Prostate gland (tissue), 2 donors: ENCODE measurements at regions not wholly inside any gene's neighbourhood (a gene's known extent, or its start where the extent isn't known, plus 50 kb on each side); places are given as distances from the start of the nearest gene placed in this dataset.

Source experiments
- DNase-seq: peaks from one replicate; pipeline ENCODE4 v3.0.0-alpha.2; 2019; ENCODE audit warnings: low spot score
- H3K27ac ChIP-seq, 2 donors: fragments of 200-600 bp; sonication (generic); 2 replicates each; pipeline ENCODE4 v1.5.1; 2017 to 2019
- H3K27me3 ChIP-seq: fragments of 200-600 bp; sonication (generic); replicated peaks from 2 replicates; pipeline ENCODE4 v1.5.1; 2019; ENCODE audit not compliant: insufficient read depth
- H3K36me3 ChIP-seq, 2 donors: fragments of 200-600 bp; sonication (generic); 1 replicate in 1 of 2; 2 replicates in 1 of 2; pipeline versions ENCODE4 v1.5.1 to v1.8.1; 2017 to 2019
- H3K4me1 ChIP-seq: fragments of 200-600 bp; sonication (generic); replicated peaks from 2 replicates; pipeline ENCODE4 v1.5.1; 2019
- H3K4me3 ChIP-seq, 2 donors: fragments of 200-600 bp; sonication (generic); 2 replicates each; pipeline ENCODE4 v1.5.1; 2017 to 2019
- H3K9me3 ChIP-seq: fragments of 200-600 bp; sonication (generic); 2 replicates; pipeline ENCODE4 v1.5.1; 2017
- CTCF ChIP-seq, 4 experiments: fragments of 200-600 bp in 2 of 4; fragments of 450-650 bp in 2 of 4; sonication (generic) in 2 of 4; IDR thresholded peaks; 1 replicate in 3 of 4; 2 replicates in 1 of 4; pipeline ENCODE4 v1.5.1; 2016 to 2019; ENCODE audit warnings: antibody characterized with exemption in 4 of 4, mild to moderate bottlenecking in 2 of 4, moderate library complexity in 2 of 4
- POLR2A ChIP-seq: fragments of 450-650 bp; IDR thresholded peaks from one replicate; pipeline ENCODE4 v1.6.1; 2016; ENCODE audit warnings: antibody characterized with exemption, mild to moderate bottlenecking
- POLR2AphosphoS5 ChIP-seq: sonication (generic); formaldehyde crosslinking; IDR thresholded peaks from one replicate; pipeline ENCODE4 v1.6.1; 2017; ENCODE audit warnings: antibody characterized with exemption
- WGBS: methylation state at CpG from one replicate; pipeline ENCODE4 v1.1.5; 2018; 5-methylcytosine and 5-hydroxymethylcytosine counted together
- intact Hi-C: fragments of 100-400 bp; cut with DNase I; formaldehyde crosslinking; loops from one replicate; pipeline ENCODE4 v1.14.2; 2022

DNA sequence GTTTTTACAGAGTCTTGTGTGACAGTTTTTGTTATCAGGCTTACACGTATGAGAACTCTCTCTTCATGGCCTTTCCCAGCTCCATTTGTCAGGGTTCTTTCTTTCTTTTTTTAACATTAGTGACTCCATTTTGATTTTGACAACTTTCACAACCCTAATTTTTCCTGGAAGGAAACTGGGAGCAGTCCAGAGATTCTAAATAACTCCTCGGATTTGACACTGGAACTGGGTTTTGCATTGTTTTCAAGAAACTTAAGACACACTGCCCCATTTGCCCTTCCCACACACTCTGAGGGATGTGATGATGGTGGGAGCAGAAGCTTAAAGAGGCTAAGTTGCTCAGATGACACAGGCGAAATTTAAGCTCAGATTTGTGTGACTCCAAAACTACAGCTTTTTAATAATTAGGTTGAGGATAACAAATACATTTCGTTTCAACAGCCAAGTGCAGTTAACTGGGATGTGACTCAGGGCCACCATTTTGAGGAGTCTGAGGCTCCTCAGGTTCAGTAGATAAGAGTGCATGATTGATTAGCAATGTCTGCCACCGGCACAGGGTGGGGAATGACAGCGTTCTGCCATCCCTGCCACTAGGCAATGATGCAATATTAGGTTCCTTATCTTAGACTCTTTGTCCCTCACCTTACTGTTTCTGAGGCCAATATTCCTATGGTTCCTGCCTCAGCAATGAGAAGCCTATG is 95.1 kb upstream of the ATP1A1 start:
- Histone ChIP-seq H3K4me3 (no peak overlapping the region), H3K36me3 (no peaks in the 10 kb centered on the region), H3K27ac (no peak overlapping the region), H3K9me3 (no peaks in the 10 kb centered on the region), H3K4me1 (no peaks in the 10 kb centered on the region), H3K27me3 (no peaks in the 10 kb centered on the region)
- no peak for DNase-seq
- intact Hi-C loops = no loop called here
- TF ChIP-seq POLR2A = no peak
- no peak for TF ChIP-seq POLR2AphosphoS5
- TF ChIP-seq CTCF (IDR thresholded peaks at IDR 0.05) = no peak
- 79% methylated on average over 6 of the region's 6 CpGs for WGBS

DNA sequence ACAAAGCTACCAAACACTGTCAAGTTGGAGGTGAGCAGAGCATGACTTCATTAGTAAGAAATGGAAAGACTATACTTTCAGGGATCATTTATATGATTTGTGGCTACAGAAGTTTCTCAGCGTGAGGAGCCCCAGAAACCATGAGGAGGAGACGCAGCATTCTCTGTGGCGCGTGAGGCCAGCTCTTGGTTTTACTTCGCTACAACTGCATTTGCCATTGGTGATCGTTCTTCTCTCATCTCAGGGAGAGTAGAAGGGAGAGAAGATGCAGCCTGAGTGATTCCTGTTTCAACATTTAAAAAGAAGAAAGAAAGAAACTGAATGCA is 94.5 kb upstream of the ATP1A1 start:
- Histone ChIP-seq H3K4me3 (no peak overlapping the region), H3K27me3 (no peaks in the 10 kb centered on the region), H3K36me3 (no peaks in the 10 kb centered on the region), H3K4me1 (no peaks in the 10 kb centered on the region), H3K27ac (no peak overlapping the region), H3K9me3 (no peaks in the 10 kb centered on the region)
- TF ChIP-seq POLR2AphosphoS5 = no peak
- no peak for TF ChIP-seq CTCF (IDR thresholded peaks at IDR 0.05)
- no peak for TF ChIP-seq POLR2A
- intact Hi-C loops = no loop called here
- 98% methylated on average over 6 of the region's 6 CpGs for WGBS
- no peak for DNase-seq

- Histone ChIP-seq H3K9me3 (no peaks in the 10 kb centered on the region), H3K27ac (no peak overlapping the region), H3K27me3 (no peaks in the 10 kb centered on the region), H3K4me3 (no peak overlapping the region), H3K4me1 (no peaks in the 10 kb centered on the region), H3K36me3 (no peaks in the 10 kb centered on the region)
- intact Hi-C loops = no loop called here
- TF ChIP-seq POLR2AphosphoS5 = no peak
- no peak for TF ChIP-seq CTCF (IDR thresholded peaks at IDR 0.05)
- TF ChIP-seq POLR2A = no peak
- WGBS = 30% methylated on average over 3 of the region's 3 CpGs
- DNase-seq = no peak
Observed at GRCh38 chr1:116279715-116280114, 93.3 kb upstream of the ATP1A1 start.

- H3K4me1 ChIP-seq = no peaks in the 10 kb centered on the region
- H3K36me3 ChIP-seq = no peaks in the 10 kb centered on the region
- intact Hi-C loops = no loop called here
- no peak overlapping the region for H3K4me3 ChIP-seq
- no peaks in the 10 kb centered on the region for H3K9me3 ChIP-seq
- no peaks in the 10 kb centered on the region for H3K27me3 ChIP-seq
- H3K27ac ChIP-seq = no peak overlapping the region
- TF ChIP-seq CTCF (IDR thresholded peaks at IDR 0.05) (no peak), POLR2AphosphoS5 (no peak), POLR2A (no peak)
- DNase-seq = no peak
- 84% methylated on average over 5 of the region's 5 CpGs for WGBS
Observed at GRCh38 chr1:116284819-116285390, 88.1 kb upstream of the ATP1A1 start.

GRCh38 chr1:116286541-116286971 is 86.5 kb upstream of the ATP1A1 start:
- DNase-seq = no peak
- H3K4me3 ChIP-seq = no peak overlapping the region
- H3K27ac ChIP-seq = no peak overlapping the region
- H3K36me3 ChIP-seq = no peaks in the 10 kb centered on the region
- intact Hi-C loops = no loop called here
- H3K9me3 ChIP-seq = no peaks in the 10 kb centered on the region
- TF ChIP-seq CTCF (IDR thresholded peaks at IDR 0.05) = no peak
- TF ChIP-seq POLR2AphosphoS5 = no peak
- TF ChIP-seq POLR2A = no peak
- no peaks in the 10 kb centered on the region for H3K27me3 ChIP-seq
- peaks cover 4% of the 10 kb centered on the region for H3K4me1 ChIP-seq
- 90% methylated on average over 1 of the region's 1 CpG for WGBS
